HG02884 (cell line): ENCODE measurements at regions not wholly inside any gene's neighbourhood (a gene's known extent, or its start where the extent isn't known, plus 50 kb on each side); places are given as distances from the start of the nearest gene placed in this dataset.

Experiments
- ATAC-seq: cut with Tn5 transposase; IDR thresholded peaks from one replicate; pipeline ENCODE4 v1.9.1; 2021; ENCODE audit warnings: mild to moderate bottlenecking, moderate library complexity; ENCODE audit not compliant: unreplicated experiment

DNA sequence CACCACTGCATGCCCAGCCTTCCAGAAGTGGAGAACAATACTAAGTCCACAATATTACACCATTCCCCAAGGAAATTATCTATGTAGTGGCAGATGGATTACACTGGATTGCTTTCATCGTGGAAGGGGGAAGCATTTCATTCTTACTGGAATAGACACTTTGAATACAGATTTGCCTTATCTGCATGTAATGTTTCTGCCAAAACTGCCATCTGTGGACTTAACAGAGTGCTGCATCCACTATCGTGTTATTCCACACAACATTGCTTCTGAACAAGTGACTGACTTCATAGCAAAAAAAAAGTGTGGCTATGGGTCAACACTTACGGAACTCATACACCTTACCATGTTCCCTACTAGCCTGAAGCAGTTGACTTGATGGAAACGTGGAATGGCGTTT lies 536.9 kb downstream of the BRINP1 start:
- no peak for ATAC-seq

DNA sequence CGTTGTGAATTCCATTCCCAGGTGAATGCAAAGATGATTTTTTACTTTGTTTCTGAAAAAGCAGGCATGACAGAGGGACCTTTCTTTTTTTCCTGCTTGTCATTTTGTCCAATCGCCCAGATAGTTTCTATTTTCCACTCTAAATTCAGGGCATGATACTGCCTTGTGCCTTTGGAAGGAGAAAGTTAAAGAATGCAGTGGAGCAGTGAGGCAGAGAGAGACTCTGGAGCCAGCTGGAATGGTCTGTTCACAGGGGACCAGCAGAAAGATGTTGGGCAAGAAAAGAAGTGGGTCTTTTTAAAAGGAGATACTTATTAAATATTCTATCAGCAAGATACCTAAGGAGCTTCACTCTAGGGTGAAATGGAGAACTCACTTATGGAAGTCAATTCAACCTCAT lies 532.3 kb downstream of the BRINP1 start:
- no peak for ATAC-seq

DNA sequence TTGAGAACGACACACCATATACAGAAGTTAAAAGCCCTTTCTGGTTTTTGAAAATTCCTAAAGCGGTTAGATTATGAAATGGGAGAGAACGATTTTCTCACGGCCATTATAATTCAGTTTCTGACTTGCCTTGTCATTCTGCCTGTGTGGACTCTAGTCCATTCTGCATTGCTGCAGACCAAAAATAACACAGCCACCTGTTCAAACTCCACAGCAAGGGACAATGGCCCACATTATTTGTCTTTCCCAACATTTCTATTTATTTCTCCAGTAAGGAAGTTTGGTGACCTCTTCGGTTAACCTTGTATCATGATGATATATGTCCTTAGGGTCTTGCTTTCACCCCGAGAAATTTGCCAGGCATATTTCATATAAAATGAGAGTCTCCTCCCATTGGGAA lies 497.7 kb downstream of the BRINP1 start:
- ATAC-seq, result no peak

DNA sequence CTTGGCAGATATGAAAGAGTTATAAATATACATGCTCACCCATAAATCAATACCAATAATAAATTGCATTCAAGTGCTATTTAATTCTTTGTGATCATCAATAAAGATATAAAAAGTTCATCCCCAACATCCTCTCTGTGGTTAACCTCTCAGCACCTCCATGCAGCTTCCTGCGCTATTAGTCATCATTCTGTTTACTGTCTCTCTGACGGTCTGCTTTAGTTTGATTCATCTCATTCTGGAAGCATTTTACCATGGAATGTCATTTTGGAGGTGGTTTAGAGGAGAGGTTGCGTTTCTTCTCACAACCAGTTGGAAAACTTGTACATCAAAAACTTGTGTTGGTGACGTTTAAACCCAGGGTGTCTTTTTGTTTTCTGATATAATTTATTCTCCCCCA lies 486.6 kb downstream of the BRINP1 start:
- no peak for ATAC-seq

DNA sequence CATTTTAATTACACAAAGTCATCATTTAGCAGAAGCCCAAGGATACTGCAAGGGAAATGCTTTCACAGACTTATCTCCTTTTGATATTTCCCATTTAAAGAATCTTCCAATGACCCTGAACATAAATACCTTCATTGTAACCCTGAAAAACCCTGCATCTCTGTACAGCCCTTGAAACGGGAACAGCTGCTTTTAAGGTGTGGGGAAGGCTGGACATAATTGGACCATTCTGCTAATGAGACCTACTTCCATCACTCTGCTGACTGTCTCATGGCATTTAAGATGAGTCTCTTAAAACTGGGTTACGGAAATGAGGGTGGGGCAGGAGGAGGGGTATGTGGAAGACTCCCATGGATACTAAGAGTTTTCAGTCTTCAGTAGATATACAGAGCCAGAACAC lies 485.8 kb downstream of the BRINP1 start:
- no peak for ATAC-seq

DNA sequence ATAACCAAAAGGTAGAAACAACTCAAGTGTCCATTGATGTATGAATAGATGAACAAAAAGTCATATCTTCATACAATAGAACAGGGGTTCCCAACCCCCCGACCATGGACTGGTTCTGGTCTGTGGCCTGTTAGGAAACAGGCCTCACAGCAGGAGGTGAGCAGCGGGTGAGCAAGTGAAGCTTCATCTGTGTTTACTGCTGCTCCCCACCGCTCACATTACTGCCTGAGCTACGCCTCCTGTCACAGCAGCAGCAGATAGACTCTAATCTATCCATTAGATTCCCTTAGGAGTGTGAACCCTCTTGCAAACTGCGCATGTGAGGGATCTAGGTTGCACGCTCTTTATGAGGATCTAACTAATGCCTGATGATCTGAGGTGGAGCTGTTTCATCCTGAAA lies 478.0 kb downstream of the BRINP1 start:
- ATAC-seq, result no peak

DNA sequence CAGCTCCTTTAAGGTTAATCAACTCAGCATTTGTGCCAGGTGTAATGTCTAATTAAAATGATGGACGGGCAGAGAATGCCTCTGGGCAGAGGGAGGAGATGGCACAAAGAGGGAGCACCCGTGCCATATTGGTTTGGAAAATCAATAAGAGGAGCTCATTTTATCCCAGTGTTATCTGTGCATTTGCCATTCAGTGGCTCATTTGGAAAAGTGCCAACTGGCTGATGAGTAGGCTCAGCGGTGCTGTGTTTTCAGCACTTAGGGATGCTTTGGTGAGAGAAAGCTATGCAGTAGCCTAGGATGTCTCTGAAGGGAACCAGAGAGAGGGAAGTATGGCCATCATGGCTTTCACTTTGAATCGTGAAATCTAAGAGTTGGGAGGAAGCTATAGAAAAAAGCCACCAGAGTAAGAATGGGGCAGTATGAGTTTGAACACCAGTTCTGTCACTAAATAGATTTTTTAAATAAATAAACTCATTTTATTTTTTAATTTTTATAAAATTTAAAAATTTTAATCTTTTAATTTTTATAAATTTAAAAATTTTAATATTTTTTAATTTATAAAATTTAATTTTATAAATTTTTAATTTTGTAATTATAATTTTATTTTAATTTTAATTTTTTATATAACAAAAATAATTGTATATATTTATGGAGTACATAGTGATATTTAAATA lies 472.8 kb downstream of the BRINP1 start:
- ATAC-seq, result no peak

DNA sequence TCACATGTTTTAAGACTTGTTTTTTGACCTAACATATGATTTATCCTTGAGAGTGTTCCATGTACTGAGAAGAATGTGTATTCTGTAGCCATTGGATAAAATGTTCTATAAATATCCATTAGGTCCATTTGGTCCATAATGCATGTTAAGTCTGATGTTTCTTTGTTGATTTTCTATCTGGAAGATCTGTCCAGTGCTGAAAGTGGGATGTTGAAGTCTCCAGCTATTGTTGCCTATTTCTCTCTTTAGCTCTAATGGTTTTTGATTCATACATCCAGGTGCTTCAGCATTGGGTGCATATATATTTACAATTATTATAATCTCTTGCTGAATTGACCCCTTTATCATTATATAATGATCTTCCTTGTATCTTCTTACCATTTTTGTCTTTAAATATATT lies 451.1 kb downstream of the BRINP1 start:
- ATAC-seq, result no peak

DNA sequence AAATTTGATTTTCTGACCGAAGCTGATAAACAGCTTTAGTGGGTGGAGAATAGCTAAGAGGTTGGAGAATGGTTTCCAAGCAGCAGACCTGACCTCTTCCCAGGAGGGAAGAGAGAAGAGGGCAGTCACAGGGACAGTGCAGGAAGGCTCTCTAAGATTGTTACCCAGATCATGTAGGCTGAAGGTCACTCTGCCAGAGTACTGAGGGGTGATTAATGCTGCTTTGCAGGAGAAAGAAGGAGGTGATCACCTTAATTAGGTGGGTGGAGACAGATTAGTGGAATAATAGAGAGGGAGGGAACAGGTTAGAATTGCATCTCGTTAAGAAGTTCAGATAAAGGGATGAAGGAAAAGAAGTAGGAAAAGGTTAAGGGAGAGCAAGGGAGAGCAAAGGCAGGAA lies 440.5 kb downstream of the BRINP1 start:
- ATAC-seq, result no peak

DNA sequence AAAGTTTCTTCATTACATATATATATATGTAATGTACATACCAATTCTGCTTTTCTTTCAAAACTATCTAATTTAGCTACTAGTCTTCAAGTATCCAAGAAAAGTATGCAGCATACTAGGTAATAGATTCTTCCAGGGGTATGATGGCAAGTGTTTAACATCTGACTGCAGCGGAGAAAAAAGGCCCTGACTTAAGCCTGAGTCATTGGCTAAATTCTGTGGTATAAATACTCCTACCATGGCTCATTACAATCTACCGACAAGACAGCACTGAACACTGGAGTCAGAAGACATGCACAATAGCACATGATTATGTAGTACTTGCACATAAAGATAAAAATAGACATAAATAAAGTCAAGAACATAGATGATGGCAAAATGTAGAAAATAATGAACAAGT lies 439.9 kb downstream of the BRINP1 start:
- ATAC-seq, result no peak

DNA sequence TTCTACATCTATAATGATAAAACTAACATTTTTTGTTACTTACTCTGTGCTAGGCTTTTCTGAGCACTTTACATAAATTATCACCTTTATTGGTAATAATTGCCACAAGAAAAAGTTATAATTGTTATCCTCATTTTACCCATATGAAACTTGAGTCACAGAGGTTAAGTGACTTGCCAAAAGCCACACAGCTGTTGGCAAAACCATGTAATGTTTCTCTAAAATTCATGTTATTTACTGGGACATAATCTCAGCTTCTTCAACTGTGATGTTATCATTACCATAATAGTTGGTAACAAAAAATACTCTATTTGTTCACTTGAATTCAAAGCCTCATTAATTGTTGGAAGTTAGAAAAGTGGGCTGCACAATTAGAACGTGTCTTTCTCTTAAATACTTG lies 437.3 kb downstream of the BRINP1 start:
- no peak for ATAC-seq

DNA sequence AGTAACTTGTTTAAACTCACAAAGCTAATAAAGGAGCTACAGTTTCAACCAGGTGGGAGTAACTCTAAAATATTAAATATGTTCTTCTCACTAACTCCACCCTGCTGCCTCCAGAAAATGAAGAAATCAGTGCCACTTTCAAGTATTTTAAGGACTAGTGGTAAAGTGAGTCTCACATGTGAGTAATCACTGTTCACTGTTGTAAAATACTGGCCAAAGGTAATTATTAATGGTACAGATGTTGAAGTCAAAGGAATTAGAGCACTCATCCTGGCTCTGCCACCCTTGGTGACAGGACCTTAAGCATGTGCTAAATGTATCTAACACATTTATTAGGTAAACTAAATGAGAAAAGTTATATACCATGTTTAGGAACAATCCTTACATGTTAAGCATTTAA lies 430.7 kb downstream of the BRINP1 start:
- no peak for ATAC-seq

DNA sequence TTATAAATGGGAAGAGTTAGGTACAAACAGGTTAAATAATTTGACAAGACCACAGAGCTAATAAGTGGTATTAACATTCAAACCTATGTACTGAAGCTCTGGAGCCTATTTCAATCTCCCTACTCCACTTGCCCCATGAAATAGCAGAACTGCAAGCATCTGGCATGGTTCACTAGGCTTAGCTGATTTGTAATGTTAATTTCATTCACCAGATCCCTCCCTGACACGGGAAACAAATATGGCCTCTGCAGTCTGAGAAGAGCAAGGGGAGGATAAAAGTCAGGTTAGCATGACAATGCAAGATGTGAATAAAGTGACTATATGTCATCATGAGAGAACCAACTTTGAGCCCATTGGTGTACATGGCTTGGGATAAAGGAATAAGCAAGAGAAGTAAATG lies 428.8 kb downstream of the BRINP1 start:
- no peak for ATAC-seq

DNA sequence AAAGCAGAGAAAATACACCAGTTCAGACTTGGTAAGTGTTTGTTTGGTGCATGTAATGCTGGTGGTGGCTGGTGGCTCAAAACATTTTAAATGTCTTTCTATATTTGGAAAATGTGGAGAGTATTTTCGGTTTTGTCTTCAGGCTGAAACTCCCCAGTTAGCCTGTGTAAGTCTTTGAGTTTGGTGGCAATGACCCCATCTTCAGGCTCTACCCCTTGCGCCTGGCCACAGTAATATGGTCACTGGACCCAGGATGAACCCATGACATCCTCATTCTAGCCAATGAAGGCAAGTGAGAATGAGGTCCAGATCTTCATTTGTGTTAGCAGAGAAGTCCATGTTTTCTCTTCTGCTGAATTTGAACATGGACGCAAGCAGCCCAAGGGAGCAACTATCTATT lies 422.6 kb downstream of the BRINP1 start:
- ATAC-seq, result no peak

DNA sequence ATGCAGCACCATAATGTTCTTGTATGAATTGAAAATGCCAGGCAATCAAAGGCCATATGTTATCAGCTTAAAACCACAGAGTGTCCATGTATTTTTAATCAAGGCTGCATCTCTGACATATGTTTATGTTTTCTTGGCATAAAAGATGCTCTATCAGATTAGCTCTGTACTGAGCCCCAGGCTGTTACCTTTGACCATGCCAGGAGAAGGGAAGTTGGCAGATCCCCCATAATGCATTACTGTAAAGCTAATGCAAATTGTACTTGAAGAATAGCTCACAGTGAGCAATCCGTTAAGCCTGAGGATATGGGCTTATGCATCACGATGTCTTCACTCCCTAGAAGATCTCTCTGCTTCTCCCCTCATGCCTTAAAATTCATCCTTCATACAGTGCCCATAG lies 414.4 kb downstream of the BRINP1 start:
- ATAC-seq, result no peak

DNA sequence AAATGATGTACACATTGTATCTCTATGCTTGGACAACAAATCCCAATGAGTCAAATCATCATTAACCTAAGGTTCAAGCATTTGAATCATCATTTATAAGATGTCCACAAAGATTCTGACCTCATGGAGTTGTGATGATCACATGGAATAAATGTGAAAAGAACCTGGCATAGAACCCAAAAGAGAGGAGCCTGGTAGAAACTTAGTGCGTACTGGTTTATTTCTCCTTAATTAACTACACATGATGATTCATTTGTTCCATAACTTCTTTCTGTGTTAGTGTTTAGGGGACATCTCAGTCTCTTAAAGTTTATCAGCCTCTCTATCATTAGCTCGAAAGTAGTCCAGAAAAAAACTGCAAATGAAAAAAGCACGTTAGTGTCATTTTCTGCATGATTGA lies 411.6 kb downstream of the BRINP1 start:
- ATAC-seq, result no peak

DNA sequence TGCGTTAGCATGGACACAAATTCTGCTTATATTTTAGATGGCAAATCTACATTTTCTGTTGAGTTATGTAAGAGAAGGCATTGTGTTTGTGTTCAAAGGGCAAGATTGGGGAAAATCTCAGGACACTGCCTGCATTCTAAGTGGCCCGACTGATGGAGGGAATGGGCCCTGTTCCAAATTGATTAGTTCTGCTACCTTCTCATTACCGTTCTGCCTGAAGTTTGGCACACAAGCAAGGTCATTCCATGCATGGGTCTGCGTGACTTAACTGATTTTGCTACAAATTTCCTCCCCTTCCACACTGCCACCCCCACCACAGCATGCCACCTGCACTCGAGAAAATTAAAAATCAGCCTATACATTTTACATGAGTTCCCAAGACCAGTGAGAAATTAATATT lies 409.9 kb downstream of the BRINP1 start:
- ATAC-seq, result no peak

DNA sequence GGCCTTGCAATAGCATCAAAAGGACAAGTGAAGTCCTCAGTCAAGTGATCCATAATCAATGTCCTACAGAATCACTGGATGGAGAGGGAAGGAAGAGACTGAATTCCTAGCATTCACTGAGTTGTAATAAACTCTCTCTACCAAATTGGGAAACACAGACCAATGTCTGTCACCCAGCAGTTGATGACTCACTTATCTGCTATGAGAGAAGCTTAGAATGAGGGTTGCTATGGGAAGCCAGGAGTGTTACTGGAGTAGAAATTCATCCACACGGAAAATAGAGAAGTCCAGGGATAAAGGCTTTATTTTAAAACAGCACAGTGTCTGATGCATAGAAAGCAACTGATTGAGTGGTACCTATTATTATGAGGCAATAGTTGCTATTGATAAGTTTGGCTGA lies 407.4 kb downstream of the BRINP1 start:
- ATAC-seq, result no peak

DNA sequence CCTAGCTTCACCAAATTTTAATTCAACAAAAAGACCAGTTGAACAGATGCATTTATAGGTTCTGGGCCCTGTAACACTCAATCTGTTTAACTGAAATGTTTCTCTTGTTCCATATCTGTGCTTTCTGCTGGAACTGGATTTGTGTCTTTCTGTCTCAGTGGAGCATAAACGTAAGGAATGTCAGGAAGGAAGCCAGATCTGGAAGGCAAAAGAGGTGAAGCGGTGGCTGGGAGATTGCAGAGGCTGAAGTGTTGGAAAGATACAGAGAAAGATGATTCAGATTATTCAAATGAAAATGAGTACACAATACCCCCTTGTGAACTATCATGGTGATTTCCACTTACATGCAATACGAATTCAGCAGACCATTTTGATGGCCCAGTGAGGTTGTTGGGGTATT lies 406.8 kb downstream of the BRINP1 start:
- no peak for ATAC-seq

DNA sequence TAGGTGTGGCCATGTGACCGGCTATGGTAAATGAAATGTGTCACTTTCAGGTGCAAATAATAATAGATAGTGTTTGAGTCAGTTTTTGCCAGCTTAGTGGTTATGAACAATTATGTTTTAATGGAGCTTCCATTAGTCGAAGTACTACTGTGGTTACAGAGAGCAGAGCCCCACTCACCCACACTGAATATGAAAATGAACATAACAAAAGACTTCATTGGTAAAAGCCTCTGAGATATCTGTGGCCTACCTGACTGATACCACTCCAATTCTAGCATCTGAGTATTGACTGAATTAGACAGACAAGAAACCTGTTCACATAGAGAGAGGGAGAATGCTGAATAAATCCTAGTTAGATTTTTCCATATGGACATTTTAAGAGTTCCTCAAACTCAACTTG lies 405.6 kb downstream of the BRINP1 start:
- no peak for ATAC-seq

DNA sequence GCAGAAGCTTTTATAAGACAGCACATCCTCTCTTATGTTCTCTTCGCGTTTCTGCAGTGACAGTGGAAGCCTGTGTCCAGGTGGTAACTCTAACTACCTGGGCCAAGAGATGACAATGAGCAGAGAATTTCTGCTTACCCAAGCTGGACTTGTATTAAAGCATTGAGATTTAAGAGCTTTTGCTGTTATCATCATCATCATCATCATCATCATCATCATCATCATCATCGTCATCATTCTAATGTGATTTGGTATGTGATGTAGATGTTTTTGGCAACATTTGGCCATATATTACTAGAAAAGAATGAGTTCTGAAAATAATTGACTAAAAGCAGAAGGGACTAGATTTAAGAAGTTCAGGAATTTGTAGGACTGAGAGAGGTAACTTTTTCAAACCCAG lies 401.3 kb downstream of the BRINP1 start:
- ATAC-seq, result no peak

DNA sequence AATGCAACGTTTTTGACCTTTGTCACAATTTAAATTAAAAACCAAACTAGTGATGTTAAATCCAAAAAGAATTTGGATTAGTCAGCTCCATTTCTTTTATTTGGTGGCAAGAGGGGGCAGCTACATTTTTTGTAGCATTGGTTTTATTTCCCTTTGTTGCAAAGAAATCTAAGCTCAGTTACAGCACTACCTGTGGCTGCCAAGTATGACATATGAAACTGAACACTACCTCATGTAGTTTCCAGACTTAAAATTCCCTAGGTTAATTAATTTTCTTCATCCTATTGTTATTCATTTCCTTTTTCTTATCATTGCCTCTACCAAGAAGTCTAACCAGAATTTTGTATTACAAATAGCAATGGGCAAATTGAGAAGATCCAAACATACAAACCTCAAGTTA lies 393.5 kb downstream of the BRINP1 start:
- ATAC-seq, result no peak

DNA sequence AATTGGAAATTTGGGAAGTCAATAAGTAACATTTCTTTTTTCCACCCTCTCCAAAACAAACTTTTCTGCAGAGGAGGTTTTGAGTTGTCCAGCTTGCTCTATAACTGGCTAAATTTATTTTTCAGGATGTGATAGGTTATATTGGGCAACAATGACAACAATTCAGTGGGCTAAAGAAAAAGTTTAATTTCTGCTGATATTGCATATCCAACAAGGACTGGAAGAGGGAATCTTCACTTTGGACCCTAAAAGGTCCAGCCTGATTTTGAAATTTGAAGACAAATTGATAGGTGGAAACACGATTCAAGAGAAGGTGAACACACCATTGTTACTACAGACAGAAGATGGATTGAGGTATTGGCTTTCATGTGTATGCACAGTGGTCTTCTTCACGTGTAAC lies 393.1 kb downstream of the BRINP1 start:
- no peak for ATAC-seq

DNA sequence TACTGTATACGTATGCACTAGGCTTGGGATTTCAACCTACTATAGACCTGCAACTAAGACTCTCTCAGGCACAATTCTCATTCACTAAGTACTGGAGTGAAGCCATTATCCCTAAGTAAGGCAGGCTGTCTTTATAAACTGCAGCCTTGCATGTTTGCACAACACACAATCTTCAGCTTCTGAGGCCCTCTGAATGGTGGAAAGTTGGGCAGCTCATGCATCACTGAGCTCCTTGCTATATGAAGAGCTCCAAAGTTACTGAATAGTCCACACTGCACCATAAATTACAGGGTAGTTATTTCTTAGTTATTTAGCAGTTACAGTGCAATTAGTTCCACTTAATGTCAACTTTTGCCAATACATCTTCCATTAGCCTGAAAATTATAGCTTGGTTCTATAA lies 384.6 kb downstream of the BRINP1 start:
- no peak for ATAC-seq
